G401.6 (cell line): ENCODE measurements at regions not wholly inside any gene's neighbourhood (a gene's known extent, or its start where the extent isn't known, plus 50 kb on each side); places are given as distances from the start of the nearest gene placed in this dataset.

Experiments
- FAIRE-seq: peaks from 2 replicates; lab custom pipeline; 2012; peaks lifted over from hg19 to GRCh38; lab: Jason Lieb, UNC

- no peak for FAIRE-seq
Measured at GRCh38 chr11:62073061-62073460, 50.8 kb upstream of the INCENP start.

- FAIRE-seq, result no peak
Measured at GRCh38 chr11:62071408-62071807, 52.4 kb upstream of the INCENP start.

DNA sequence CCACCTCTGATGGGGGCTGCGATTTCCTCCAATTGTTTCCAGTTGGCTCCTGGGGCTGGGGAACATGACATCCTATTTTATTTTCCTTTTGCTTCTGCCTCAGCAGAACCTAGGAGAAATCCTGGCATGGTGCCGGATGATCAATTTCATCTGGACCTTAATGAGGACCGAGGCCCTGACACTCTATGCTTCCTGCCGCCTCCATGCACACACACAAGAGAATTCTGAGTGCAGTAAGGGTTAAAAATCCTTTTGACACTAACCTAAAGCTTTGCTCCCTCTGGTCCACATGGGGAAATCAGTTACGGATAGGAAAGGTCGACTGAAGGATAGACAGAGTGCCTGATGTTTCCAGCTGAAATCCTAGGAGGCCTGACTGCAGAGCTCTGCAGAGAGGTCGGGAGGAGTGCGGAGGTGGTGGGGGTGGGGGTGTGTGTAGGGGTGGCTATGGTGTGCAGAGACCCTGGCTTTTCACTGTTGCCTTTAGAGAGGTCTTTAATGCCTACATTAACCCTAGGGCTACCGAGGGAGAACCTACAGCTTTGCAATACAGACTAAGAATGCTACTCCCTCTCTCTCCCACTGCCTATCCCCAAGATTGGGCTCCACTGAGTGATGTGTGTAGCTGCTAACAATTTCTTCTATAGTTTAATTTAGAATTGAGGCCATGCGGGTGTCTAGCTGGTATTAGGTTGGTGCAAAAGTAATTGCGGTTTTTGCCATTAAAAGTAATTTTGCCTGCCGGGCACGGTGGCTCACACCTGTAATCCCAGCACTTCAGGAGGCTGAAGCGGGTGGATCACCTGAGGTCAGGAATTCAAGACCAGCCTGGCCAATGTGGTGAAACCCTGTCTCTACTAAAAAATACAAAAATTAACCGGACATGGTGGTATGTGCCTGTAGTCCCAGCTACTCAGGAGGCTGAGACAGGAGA, 53.6 kb upstream of the INCENP start:
- FAIRE-seq, result no peak

- FAIRE-seq, result no peak
Measured at GRCh38 chr11:62069374-62069773, 54.4 kb upstream of the INCENP start.

- FAIRE-seq, result no peak
Measured at GRCh38 chr11:62068730-62069129, 55.1 kb upstream of the INCENP start.

DNA sequence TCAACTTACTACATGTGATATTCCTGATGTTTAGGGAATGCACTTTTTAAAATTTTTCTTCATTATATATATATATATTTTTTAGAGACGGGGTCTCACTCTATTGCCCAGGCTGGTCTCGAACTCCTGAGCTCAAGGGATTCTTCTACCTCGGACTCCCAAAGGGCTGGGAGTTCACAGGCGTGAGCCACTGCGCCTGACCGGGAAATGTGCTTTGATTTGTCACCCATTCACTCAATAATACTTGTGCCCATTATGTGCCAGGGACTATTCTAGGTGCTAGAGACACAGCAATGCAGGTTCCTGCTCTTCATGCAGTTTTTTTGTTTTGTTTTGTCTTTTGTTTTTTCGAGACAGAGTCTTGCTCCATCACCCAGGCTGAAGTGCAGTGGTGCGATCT, 56.1 kb upstream of the INCENP start:
- no peak for FAIRE-seq

DNA sequence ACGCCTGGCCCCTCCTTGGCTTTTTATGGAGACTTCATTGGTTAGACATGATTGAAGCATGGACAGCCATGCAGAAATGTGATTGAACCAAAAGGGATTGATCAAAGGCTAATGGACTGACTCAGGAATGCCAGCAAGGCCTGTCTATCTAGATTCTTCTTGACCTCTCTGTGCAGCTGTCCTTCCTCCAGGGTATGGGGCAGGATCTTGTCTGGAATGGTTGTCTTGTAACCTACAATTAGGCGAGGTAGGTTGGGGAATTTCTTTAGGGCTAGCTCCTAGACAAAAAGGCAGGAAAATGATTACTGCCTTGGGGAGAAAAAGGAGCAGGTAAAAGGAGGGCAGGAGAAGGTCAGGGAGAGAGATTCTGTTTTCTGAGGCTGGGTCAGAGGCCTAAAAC, 59.6 kb upstream of the INCENP start:
- FAIRE-seq, result no peak

DNA sequence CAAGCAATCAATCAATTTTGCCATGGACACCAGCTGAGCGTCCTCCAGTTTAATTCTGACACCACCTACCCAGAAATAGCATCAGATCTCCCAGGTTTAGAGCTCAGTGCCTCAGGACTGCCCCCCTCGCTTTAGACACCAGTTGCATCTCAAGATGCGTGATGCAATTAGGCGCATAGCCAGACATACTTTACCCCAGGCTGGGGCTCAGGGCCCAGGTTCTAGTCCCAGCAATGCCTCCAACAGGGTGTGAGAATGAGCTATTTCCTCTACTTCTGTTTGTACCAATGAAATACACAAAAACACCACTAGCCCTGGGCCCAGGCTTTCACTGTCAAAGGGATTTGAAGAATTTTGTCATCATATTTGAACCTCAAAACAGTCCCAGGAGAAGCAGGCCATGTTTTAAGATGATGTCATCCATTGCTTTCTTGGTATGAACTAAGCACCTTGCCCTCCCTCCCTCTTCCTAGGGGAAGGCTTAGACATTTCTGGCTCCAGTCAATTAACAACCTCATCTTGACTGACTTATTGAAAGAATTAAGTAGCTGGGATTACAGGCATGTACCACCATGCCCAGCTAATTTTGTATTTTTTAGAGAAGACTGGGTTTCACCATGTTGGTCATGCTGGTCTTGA, 61.5 kb upstream of the INCENP start:
- no peak for FAIRE-seq

GRCh38 chr11:62061356-62062222, 62.2 kb upstream of the INCENP start:
- FAIRE-seq, result no peak

GRCh38 chr11:62057069-62057468, 66.7 kb upstream of the INCENP start:
- FAIRE-seq, result no peak

GRCh38 chr11:62055970-62056369, 67.8 kb upstream of the INCENP start:
- no peak for FAIRE-seq

- FAIRE-seq, result peak; percentile 11
Measured at GRCh38 chr11:62054484-62055121, 69.2 kb upstream of the INCENP start.

GRCh38 chr11:62054081-62054480, 69.7 kb upstream of the INCENP start:
- FAIRE-seq, result no peak

DNA sequence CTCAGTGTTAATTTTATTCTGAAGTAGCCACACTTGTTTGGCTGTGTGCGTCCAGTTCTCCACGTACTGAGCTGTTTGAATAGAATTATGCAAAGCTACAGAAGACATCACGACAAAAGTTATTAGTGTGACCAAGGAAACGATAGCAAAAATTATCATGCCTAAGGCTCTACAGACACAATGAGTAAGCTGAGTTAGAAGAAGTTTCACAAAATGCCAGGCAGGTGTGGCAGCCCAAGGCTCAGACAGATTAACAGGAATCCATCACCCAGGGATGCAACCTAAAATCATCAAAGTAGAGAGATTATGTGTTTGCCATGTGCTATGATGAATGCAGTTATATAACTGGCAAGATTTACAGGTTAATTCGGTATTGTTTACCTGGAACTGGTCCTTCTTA, 73.1 kb upstream of the INCENP start:
- no peak for FAIRE-seq

GRCh38 chr11:62048100-62048499, 75.7 kb upstream of the INCENP start:
- no peak for FAIRE-seq

DNA sequence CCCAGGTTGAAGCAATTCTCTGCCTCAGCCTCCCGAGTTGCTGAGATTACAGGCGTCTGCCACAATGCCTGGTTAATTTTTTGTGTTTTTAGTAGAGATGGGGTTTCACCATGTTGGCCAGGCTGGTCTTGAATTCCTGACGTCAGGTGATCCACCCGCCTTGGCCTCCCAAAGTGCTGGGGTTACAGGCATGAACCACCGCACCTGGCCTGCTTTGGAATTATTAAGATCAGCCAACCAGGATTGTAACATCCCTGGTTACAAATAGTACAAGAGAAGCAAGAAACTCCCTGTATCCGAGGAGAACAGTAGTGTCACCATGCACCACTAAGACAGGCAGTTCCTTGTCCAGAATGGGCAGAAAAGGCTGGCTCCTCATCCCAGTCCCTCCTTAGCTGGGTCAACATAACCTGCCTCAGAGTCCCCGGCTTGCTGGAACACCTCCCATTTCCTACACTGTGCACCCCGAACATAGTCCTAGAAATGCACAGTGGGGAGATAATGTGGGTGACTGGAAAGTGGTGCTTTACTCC, 77.2 kb upstream of the INCENP start:
- FAIRE-seq, result no peak

DNA sequence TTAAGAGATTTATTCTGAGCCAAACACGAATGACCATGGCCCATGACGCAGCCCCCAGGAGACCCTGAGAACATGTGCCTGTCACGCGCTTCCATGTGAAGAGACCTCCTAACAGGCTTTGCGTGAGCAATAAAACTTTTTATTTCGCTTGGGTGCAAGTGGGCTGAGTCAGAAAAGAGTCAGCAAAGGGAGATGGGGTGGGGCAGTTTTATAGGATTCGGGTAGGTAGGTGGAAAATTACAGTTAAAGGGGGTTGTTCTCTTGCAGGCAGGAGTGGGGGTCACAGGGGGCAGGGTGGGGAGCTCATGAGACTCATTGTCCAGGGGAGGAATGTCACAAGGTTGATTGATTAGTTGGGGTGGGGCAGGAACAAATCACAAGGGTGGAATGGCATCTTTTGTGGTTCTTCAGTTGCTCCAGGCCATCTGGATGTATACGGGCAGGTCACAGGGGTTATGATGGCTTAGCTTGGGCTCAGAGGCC, 77.2 kb upstream of the FTH1 start:
- FAIRE-seq, result no peak

DNA sequence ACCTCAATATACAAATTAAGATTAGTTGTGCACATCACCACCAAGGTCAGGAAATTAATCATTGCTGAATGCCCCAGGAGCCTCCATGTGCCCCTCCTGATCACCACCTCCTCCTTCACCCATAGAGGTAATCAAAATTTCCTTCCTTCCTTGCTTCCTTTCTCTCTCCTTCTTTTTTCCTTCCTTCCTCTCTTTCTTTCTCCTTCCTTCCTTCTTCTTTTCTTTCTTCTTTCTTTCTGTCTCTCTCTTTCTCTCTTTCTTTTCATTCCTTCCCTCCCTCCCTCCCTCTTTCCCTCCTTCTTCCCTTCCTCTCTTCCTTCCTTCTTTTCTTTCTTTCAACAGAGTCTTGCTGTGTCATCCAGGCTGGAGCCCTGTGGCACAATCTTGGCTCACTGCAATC, 67.9 kb upstream of the FTH1 start:
- no peak for FAIRE-seq

GRCh38 chr11:62034036-62034338, 66.6 kb upstream of the FTH1 start:
- no peak for FAIRE-seq

GRCh38 chr11:62033191-62034035, 66.0 kb upstream of the FTH1 start:
- no peak for FAIRE-seq

- no peak for FAIRE-seq
Measured at GRCh38 chr11:62030071-62030684, 62.7 kb upstream of the FTH1 start.
